ENCODE measurements at regions not wholly inside any gene's neighbourhood (a gene's known extent, or its start where the extent isn't known, plus 50 kb on each side); places are given as distances from the start of the nearest gene placed in this dataset.

DNA sequence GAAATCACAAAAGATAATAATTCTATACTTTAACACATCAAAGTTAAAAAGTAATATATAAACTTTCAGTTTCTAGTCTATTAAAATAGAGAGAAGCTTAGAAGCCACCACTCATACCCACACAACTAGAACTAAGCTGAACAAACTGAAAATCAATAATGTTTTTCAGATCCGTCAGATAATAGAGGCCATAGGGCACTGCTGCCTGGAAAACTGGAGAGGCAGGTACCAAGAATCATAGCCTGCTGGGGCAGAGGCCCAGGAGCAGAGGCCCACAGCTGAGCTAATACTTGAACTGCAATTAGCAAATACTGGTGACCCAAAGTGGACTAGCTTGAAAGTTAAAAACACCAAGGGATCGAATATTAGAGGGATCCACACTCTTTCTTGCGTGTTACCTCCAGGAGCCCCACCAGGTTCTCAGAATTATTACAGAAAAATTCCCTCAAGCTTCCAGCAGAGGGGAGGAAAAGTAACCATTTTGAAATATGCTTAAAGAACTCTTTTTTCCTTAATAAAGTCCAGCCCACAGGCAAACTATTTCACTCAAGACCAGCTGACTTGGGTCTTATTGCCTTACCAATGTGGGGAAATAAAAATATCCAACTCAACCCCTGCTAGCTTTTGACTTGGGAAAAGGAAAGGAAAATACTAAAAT, 774.1 kb upstream of the IGFBP3 start:
- intact Hi-C loops (cut with DNase I; ENCODE audit: low total_unique reads), result no loop called here
- H3K9me3 ChIP-seq, result no peaks in the 10 kb centered on the region
- TF ChIP-seq, protein P1, sequence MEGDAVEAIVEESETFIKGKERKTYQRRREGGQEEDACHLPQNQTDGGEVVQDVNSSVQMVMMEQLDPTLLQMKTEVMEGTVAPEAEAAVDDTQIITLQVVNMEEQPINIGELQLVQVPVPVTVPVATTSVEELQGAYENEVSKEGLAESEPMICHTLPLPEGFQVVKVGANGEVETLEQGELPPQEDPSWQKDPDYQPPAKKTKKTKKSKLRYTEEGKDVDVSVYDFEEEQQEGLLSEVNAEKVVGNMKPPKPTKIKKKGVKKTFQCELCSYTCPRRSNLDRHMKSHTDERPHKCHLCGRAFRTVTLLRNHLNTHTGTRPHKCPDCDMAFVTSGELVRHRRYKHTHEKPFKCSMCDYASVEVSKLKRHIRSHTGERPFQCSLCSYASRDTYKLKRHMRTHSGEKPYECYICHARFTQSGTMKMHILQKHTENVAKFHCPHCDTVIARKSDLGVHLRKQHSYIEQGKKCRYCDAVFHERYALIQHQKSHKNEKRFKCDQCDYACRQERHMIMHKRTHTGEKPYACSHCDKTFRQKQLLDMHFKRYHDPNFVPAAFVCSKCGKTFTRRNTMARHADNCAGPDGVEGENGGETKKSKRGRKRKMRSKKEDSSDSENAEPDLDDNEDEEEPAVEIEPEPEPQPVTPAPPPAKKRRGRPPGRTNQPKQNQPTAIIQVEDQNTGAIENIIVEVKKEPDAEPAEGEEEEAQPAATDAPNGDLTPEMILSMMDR (IDR thresholded peaks at IDR 0.05), result no peak
- TF ChIP-seq POLR2A (IDR thresholded peaks at IDR 0.05), result no peak

DNA sequence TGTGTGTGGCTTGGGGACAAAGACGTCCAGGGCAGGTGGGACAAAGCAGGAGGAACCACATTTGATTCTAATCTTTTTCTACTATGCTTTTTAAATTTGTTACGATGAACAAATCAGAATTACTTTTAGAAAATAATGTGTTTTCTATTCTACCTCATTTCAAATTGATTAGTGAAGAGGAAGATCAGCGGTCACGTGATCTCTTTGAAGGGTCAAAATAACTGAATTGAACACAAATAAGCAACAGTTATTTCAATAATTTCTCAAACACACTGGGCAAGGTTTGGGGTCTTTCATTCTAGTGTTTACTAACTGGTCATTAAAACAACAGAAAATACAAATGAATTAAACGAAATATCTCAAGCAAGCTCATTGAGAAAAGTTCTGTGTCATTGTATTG, 773.0 kb upstream of the IGFBP3 start:
- Histone ChIP-seq H3K9me3 (no peaks in the 10 kb centered on the region), H3K36me3 (no peaks in the 10 kb centered on the region), H3K4me3 (no peak overlapping the region), H3K4me1 (no peaks in the 10 kb centered on the region), H3K27me3 (no peaks in the 10 kb centered on the region), H3K27ac (no peak overlapping the region)
- TF ChIP-seq POLR2A (IDR thresholded peaks at IDR 0.05), result no peak
- TF ChIP-seq, protein P1 (IDR thresholded peaks at IDR 0.05), result no peak
- no peak for DNase-seq
- intact Hi-C loops (cut with DNase I; ENCODE audit: low total_unique reads), result no loop called here

More for the DNA sequence above, 774.1 kb upstream of the IGFBP3 start:
- Histone ChIP-seq H3K36me3 (no peaks in the 10 kb centered on the region), H3K27ac (no peak overlapping the region), H3K27me3 (no peaks in the 10 kb centered on the region), H3K4me1 (no peaks in the 10 kb centered on the region), H3K4me3 (no peak overlapping the region)
- DNase-seq, result no peak

DNA sequence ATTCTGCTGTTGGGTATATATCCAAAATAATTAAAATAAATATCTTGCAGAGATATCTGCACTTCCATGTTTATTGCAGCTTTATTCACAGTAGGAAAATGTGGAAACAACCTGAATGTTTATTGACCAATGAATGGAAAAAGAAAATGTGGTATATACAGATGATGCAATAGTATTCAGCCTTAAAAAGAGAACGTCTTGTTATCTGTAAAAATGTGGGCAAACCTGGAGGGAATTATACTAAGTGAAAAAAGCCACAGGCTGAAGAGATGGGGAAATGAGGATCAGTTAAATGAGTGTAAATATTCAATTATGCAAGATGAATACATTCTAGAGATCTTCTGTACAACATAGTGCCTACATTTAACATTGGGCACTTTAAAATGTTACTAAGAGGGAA, 766.1 kb upstream of the IGFBP3 start:
- no peak overlapping the region for H3K4me3 ChIP-seq
- no peaks in the 10 kb centered on the region for H3K36me3 ChIP-seq
- H3K27ac ChIP-seq, result no peak overlapping the region
- H3K27me3 ChIP-seq, result no peaks in the 10 kb centered on the region
- H3K4me1 ChIP-seq, result no peaks in the 10 kb centered on the region
- intact Hi-C loops (cut with DNase I; ENCODE audit: low total_unique reads), result no loop called here
- DNase-seq, result no peak
- TF ChIP-seq, protein P1 (IDR thresholded peaks at IDR 0.05), result no peak
- TF ChIP-seq POLR2A (IDR thresholded peaks at IDR 0.05), result no peak
- no peaks in the 10 kb centered on the region for H3K9me3 ChIP-seq

DNA sequence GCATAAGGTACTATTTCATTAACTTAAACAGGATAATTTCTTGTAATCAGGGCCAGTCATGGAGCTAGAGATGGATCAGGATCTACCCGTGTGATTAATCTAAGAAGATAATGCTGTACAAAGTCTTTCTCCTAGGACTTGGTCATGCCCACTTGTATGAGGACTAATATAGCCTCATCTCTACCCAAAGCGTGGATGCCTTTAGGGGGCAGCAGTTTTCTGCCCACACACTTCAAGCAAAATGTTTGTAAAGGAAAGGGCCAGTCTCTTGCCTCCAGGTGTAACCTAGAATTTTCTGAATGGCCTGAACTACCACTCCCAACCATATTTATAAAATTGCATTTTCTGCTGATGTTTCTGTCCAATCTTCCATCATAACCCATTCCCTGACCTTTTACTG, 764.0 kb upstream of the IGFBP3 start:
- intact Hi-C loops (cut with DNase I; ENCODE audit: low total_unique reads), result no loop called here
- H3K27me3 ChIP-seq, result no peaks in the 10 kb centered on the region
- no peak overlapping the region for H3K4me3 ChIP-seq
- H3K9me3 ChIP-seq, result no peaks in the 10 kb centered on the region
- no peaks in the 10 kb centered on the region for H3K36me3 ChIP-seq
- TF ChIP-seq, protein P1 (IDR thresholded peaks at IDR 0.05), result no peak
- TF ChIP-seq POLR2A (IDR thresholded peaks at IDR 0.05), result no peak
- H3K4me1 ChIP-seq, result no peaks in the 10 kb centered on the region
- H3K27ac ChIP-seq, result no peak overlapping the region
- DNase-seq, result no peak

DNA sequence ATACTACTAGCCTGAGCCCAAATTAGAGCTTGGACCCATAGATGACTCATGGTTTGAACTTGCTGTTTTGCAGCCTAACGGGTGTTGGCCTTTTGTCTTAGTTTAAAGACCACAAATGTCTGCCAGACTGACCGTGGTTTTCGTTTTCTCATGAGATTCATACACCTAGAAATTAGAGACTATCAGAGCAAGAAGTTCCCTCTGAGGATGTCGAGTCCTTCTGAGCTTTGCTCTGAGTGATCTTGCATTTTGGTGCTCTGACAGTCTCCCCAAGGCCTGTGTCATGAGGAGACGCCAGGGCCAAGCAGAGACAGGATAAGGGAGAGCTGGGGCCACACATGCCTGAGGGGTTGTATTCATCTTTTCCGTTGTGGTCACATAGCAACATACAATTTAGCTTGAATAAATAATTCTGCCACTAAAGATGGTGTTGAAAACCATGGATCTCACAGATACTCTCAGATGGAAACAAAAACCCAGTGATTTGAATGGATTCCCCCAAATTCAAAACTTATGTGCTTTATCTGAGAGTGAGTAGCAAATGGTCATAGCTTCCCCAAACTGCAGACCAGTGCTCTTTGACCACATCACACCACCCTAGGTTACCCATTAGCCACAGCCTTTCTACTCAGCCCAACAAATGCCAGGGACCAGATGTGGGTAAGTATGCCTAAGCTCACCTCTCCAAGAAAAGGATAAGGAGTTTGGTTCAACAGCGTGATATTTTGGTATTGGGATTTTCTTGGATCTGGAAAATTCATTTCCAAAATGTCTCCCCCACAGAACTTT, 762.0 kb upstream of the IGFBP3 start:
- TF ChIP-seq, protein P1 (IDR thresholded peaks at IDR 0.05), result no peak
- TF ChIP-seq POLR2A (IDR thresholded peaks at IDR 0.05), result no peak
- no peaks in the 10 kb centered on the region for H3K9me3 ChIP-seq
- no peaks in the 10 kb centered on the region for H3K36me3 ChIP-seq
- H3K4me3 ChIP-seq, result no peak overlapping the region
- intact Hi-C loops (cut with DNase I; ENCODE audit: low total_unique reads), result no loop called here
- DNase-seq, result no peak
- no peak overlapping the region for H3K27ac ChIP-seq
- no peaks in the 10 kb centered on the region for H3K4me1 ChIP-seq
- no peaks in the 10 kb centered on the region for H3K27me3 ChIP-seq
